Large intestine (tissue), 3 donors: ENCODE measurements at regions not wholly inside any gene's neighbourhood (a gene's known extent, or its start where the extent isn't known, plus 50 kb on each side); places are given as distances from the start of the nearest gene placed in this dataset.

Experiments
- DNase-seq, 2 donors: peaks; one replicate each; pipeline versions ENCODE4 v3.0.0 to v3.0.0-alpha.2; 2013
- H3K27ac ChIP-seq: one replicate; pipeline ENCODE4 v1.5.1; 2013; ENCODE audit warnings: low read length
- H3K27me3 ChIP-seq: 2 replicates; pipeline ENCODE4 v1.6.1; 2013; ENCODE audit warnings: low read length; ENCODE audit not compliant: control insufficient read depth, insufficient read depth
- H3K36me3 ChIP-seq: 2 replicates; pipeline ENCODE4 v1.6.1; 2013; ENCODE audit warnings: low read length; ENCODE audit not compliant: control insufficient read depth, insufficient read depth
- H3K4me1 ChIP-seq: one replicate; pipeline ENCODE4 v1.6.1; 2013; ENCODE audit warnings: low read length; ENCODE audit not compliant: control insufficient read depth, insufficient read depth
- H3K4me3 ChIP-seq: one replicate; pipeline ENCODE4 v1.5.1; 2013; ENCODE audit warnings: low read length
- H3K9me3 ChIP-seq: one replicate; pipeline ENCODE4 v1.6.1; 2013; ENCODE audit warnings: mild to moderate bottlenecking, low read depth, low read length, moderate library complexity; ENCODE audit not compliant: control insufficient read depth
- WGBS: methylation state at CpG from one replicate; pipeline ENCODE4 v1.1.5; 2013; ENCODE audit warnings: low lambda C conversion rate; ENCODE audit not compliant: insufficient coverage; 5-methylcytosine and 5-hydroxymethylcytosine counted together

DNA sequence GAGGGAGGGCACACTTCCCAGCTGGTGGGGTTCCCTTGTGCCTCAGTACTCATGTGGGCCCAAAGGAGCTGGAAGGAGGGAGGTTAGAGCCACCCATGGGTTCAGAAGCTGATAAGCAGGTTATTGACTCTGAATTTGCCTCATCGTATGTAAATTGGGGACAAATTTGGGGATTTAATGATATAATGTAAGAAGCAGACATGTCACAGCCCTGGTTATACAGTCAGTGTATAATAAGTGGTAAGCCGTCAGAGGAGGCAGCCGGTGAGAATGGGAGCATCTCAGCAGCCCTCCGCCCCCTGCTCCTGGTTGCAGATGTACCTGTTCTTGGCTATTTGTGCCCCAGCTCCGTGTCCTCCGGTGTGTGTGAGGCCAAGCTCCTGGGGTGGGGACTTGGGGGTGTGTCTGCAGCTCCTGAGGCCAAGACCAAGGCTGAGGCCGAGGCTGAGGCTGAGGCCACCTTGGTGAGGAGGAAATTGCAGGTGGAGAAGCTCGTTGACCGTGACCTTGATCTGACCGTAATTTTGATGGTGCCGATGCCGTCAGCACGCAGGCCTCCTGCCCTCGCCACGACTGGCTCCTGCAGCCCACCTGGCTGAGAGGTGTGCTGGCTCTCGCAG lies 288.1 kb downstream of the SEC14L1 start:
- WGBS = no CpG with 5 or more reads among the region's 16 CpGs
- Histone ChIP-seq H3K4me1 (peaks cover 60% of the 10 kb centered on the region), H3K36me3 (peaks cover 25% of the 10 kb centered on the region), H3K27ac (no peak overlapping the region), H3K4me3 (no peak overlapping the region), H3K27me3 (no peaks in the 10 kb centered on the region), H3K9me3 (no peaks in the 10 kb centered on the region)
- no peak for DNase-seq

DNA sequence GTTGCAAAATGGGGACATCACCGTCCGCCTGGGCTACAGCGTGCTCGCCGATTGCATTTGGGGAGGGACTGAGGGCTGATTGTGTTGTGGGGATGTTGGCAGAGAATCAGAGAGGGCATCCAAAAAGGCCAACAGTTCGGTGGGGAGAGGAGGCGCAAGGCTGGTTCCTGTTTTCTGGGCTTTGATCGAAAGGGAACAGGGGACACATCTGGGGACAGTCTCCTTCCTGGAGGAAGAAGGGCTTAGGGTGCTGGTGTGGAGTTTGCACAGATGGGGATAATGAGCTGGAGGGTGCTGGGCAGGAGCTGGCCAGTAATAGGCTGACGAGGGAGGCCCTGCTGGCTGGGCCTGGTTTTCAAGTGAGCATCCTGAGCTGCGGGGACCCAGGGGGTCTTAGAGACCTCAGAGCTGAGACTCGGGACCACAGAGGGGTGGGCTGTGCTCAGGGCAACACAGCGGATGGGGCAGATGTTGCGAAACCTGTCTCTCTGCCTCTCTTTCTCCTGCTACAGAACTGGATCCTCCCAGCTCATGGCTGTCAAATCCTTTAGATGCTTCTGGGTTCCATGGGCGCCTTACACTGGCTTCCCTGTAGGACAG lies 288.7 kb downstream of the SEC14L1 start:
- no peak for DNase-seq
- no CpG with 5 or more reads among the region's 14 CpGs for WGBS

DNA sequence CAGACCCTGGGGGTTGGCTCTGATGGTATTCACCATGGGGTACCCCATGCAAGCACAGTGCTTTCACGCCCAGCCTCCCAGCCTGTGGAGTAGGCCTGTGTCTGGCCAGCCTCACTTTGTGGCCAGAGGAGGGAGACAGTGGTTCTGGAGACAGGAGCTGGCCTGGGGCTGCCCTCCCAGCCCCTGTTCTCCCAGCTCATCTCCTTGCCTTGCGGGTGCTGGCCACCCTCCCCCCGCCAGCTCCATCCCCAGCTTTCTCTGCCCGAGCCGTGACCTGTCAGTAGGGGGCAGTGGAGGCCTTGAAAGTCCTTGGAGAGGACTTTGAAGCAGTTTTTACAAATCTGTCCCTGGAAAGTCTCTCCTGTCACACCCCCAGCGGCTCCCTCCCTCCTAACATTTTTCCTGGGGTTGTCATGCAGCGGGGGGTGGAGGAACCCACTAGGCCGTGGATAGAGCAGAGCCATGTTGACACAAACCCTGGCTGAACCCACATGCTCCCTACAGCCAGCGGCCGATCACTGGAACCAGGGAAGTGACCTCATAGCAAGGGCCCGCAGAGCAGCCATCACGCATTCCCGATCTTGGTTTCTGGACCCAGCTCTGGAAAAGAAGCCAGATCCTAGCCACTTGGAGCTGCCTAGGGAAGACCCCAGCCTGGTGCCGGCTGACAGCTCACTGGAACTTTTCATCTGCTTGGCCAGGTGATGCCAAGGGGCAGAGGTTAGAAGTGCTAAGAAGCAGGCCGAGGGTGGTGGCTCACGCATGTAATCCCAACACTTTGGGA lies 289.4 kb downstream of the SEC14L1 start:
- WGBS = no CpG with 5 or more reads among the region's 16 CpGs
- Histone ChIP-seq H3K4me1 (peaks cover 60% of the 10 kb centered on the region), H3K27ac (peak overlapping the region; percentile 26), H3K27me3 (no peaks in the 10 kb centered on the region), H3K9me3 (no peaks in the 10 kb centered on the region), H3K4me3 (no peak overlapping the region), H3K36me3 (peaks cover 32% of the 10 kb centered on the region)
- peak; percentile 82 to 84 for DNase-seq

More for the DNA sequence above, 288.7 kb downstream of the SEC14L1 start:
- Histone ChIP-seq H3K36me3 (peaks cover 25% of the 10 kb centered on the region), H3K9me3 (no peaks in the 10 kb centered on the region), H3K27ac (peak overlapping the region; percentile 26), H3K4me3 (no peak overlapping the region), H3K4me1 (peaks cover 60% of the 10 kb centered on the region), H3K27me3 (no peaks in the 10 kb centered on the region)

DNA sequence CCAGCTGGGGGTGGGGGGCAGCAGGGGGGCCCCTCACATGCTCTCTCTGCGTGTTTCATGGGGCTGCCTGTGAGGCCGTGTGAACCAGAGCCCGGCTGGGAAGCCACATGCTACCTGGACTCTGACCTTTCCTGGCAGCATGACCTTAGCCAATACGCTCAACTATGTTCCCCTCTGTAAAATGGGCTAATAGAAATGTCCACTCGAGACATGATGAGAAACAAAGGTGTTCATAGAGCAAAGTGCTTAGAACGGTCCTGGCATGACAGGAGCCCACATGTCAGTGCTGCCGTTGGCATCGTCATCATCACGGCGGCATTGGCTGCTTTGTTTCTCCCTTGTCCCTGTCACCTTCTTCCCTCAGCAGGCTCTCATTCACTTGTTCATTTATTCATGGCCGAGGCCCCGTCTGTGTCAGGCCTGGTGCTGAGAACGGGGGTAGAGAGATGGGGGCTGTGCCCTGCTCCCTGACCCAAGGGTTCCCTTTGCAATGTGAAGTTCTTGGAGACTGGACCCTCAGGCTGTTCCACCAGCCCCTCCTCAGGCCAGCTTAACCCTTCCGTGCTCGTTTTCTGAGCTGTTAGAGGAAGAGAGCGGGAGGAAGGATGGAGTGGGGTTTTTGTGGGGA lies 291.4 kb downstream of the SEC14L1 start:
- no peak for DNase-seq
- Histone ChIP-seq H3K27me3 (no peaks in the 10 kb centered on the region), H3K27ac (no peak overlapping the region), H3K36me3 (peaks cover 37% of the 10 kb centered on the region), H3K4me3 (no peak overlapping the region), H3K4me1 (peaks cover 59% of the 10 kb centered on the region), H3K9me3 (no peaks in the 10 kb centered on the region)
- 93% methylated on average over 3 of the region's 16 CpGs for WGBS

DNA sequence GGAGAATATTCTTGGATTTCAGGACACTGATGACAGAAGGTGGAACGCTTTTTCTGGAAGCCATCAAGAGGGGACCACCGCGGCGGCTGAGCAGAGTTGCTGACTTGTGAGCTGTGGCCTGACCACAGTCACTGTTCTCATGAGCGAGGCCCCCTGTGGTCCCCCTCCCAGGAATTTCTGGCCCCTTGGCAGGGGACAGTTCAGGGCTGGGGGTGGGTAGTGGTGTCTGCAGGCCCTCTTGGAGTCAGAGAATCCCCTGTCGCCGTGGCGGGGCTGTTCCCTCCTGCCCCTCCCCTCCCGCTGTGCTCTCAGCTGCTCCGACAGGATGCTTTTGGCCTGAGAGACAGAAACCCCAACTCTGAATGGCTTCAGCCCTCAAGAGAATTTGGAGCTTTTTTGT lies 292.0 kb downstream of the SEC14L1 start:
- Histone ChIP-seq H3K4me1 (peaks cover 59% of the 10 kb centered on the region), H3K27ac (peak overlapping the region; percentile 39), H3K27me3 (no peaks in the 10 kb centered on the region), H3K9me3 (no peaks in the 10 kb centered on the region), H3K36me3 (peaks cover 42% of the 10 kb centered on the region), H3K4me3 (no peak overlapping the region)
- no CpG with 5 or more reads among the region's 10 CpGs for WGBS
- DNase-seq = no peak

DNA sequence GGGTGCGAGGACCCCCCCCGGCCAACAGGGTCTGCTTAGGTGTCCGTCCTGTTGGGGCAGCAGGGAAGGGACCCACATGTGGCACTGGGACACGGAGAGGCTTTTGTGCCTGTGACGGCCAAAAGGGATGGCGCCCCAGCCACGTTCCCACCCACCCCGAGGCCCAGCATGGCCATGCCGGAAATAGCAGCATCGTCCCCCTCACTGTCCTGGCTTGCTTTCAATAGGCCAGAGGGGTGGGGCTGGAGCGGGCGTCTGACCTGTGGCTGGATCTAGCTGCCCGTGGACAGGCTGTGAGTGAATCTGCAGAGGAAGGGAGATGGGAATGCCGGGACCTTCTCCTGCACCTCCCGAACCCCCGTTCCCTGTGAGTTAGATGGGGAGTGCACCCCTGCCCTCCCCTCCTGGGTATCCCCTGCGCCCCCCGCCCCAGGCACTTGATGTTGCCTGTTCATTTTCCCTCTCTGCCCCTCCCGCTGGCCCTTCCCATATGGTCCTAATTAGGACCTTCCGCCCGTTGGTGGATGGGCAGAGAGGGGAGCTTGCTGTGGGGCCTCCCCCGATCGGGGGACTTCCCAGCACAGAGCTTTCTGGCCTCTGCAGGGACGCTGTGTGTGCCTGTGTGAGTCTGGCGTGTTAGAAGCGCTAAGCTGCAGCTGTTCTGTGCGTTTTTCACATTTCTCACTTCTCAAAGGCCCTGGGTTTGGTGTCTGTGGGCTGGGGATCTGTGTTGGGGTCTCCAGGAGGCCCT lies 292.8 kb downstream of the SEC14L1 start:
- Histone ChIP-seq H3K4me3 (no peak overlapping the region), H3K27ac (peak overlapping the region; percentile 39), H3K36me3 (peaks cover 38% of the 10 kb centered on the region), H3K4me1 (peaks cover 64% of the 10 kb centered on the region), H3K27me3 (no peaks in the 10 kb centered on the region), H3K9me3 (no peaks in the 10 kb centered on the region)
- WGBS = no CpG with 5 or more reads among the region's 27 CpGs
- no peak for DNase-seq

DNA sequence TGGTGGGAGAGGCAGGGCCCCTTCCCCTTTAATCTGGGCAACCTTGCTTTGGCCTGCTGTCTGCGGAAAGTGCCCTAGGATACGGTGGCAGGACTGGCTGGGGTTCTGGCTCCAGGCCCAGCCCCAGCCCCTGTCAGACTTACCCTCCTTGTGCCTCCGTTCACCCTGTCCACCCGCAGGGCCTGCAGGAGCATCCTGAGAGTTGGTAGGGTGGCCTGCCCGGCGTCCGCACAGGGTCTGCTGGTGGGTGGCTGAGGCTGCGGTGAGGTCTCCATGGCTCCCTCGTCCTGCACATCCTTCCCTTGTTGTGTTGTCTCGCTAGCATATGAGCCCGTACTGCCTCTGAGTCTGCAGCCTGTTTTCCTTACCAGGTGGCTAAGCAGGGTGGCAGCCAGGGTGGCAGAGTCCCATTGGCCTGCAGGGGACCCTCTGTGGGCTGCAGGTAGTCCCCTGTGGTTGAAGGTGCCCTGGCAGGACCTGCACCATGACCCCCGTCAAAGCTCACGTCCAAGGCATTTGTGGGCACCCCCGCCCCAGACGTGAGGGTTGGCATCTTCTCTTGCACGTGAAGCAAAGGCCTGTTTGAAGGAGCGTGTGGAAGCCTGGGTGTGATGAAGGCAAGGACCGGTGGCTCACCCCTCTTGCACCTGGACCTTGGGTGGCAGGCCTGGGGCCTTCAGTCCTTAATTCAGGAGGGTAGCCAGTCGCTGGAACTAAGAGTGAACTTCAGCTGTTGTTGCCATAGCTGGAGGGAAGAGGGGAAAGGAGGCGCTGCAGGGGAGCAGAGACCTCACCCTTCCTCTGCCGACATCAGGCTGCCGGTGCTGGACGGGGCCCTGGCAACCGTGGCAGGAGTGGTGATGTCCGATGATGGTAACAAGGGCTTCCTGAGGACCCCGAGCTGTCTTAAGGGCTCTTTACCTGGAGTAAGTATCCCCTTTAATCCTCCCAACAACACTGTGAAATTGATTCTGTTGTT lies 293.7 kb downstream of the SEC14L1 start:
- Histone ChIP-seq H3K27ac (peak overlapping the region; percentile 14), H3K4me1 (peaks cover 72% of the 10 kb centered on the region)

DNA sequence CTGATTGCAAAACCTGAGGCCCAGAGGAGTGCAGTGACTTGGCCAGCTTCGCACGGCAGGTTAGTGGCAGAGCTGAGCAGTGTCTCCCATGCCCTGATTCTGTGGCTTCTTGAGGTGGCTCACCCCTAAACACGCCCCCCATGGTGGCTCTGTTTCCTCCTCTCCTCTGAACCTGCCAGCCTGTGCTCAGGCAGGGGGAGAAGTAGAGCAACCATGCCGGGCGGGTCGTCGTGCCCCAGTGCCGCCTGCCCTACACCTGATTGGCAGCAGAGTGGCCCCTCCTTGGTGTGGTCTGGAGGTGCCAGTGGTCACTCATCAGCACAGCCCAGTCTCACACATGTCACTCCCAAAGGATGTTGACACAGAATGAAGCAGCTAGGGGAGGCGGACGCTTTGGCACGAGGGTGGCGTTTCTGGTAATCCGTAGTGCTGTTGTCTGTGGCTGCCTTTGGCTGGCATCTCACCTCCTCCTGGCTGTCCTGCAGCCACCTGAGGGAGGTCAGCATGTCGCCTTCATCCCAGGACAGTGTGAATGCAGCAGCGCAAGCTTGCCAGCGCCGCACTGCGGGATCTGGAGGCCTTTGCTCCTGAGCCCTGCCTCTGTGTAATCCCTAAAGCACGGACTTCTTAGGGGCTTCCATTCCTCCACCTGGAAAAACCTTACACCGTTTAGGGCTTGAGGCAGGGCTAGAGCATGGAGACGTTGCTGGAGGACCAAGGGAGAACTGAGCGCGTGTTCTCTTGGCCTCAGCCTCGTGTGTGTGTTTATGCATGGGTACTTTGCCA lies 294.7 kb downstream of the SEC14L1 start:
- H3K4me1 ChIP-seq = peaks cover 74% of the 10 kb centered on the region
- H3K27ac ChIP-seq = no peak overlapping the region
- H3K4me3 ChIP-seq = no peak overlapping the region
- WGBS = no CpG with 5 or more reads among the region's 24 CpGs
- DNase-seq = no peak
- H3K27me3 ChIP-seq = no peaks in the 10 kb centered on the region
- peaks cover 35% of the 10 kb centered on the region for H3K36me3 ChIP-seq
- H3K9me3 ChIP-seq = no peaks in the 10 kb centered on the region

More for the DNA sequence above, 293.7 kb downstream of the SEC14L1 start:
- peaks cover 35% of the 10 kb centered on the region for H3K36me3 ChIP-seq
- H3K4me3 ChIP-seq = no peak overlapping the region
- no CpG with 5 or more reads among the region's 26 CpGs for WGBS
- H3K9me3 ChIP-seq = no peaks in the 10 kb centered on the region
- DNase-seq = no peak
- no peaks in the 10 kb centered on the region for H3K27me3 ChIP-seq

DNA sequence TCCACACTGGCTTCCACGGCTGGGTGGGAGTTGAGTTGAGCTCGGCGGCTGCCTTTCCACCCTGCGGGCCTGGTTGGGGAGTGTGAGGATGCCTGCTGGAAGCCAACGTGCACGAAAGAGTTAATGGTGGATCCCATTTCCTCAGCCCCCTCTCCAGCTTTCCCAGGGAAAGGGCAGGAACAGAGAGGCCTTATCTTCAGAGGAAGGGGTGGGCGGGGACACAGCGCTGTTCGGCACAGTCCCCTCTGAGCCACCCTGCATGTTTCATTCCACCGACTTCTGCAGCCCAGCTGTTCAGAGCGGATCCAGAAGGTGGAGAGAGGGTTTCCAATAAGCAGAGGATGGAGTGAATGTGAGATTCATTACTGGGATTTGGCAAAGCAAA lies 295.3 kb downstream of the SEC14L1 start:
- no CpG with 5 or more reads among the region's 11 CpGs for WGBS
- peak in 1 of 2 donors; percentile 48 for DNase-seq

More for the DNA sequence above, 295.3 kb downstream of the SEC14L1 start:
- H3K27ac ChIP-seq = no peak overlapping the region
- no peaks in the 10 kb centered on the region for H3K27me3 ChIP-seq
- H3K36me3 ChIP-seq = peaks cover 37% of the 10 kb centered on the region
- H3K9me3 ChIP-seq = no peaks in the 10 kb centered on the region
- H3K4me1 ChIP-seq = peaks cover 77% of the 10 kb centered on the region
- no peak overlapping the region for H3K4me3 ChIP-seq
